KG1 (cell line): ENCODE measurements at regions not wholly inside any gene's neighbourhood (a gene's known extent, or its start where the extent isn't known, plus 50 kb on each side); places are given as distances from the start of the nearest gene placed in this dataset.
"Not testable (repeated sequence)": the region's sequence is repeated elsewhere in the genome, so short reads cannot be mapped to it uniquely, and the experiment has no call there.

Source experiments
- DNase-seq: peaks from one replicate; lab custom pipeline; 2025; lab: John Stamatoyannopoulos, UW

DNA sequence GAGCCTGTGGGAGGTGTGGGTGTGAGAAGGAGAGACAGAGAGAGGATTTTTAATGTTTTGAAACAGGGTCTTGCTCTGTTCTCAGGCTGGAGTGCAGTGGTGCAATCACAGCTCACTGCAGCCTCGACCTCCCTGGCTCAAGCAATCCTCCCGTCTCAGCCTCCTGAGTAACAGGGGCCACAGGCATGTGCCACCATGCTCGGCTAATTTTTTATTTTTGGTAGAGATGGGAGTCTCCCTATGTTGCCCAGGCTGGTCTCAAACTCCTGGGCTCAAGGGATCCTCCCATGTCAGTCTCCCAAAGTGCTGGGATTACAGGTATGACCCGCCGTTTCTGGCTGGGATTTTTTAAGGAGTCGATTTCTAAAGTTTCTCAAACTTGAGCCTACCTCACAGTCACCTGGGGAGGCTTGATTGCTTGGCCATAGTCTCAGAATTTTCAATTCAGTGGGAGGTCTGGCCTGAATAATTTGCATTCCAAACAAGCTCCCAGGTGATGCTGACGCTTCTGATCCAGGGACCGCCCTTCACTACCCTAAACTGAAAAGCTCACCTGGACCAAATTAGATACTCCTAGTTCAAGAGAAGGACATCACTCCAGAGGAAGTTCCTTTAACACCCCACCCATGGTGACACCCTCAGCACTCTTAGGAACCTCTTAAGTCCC lies 70.8 kb upstream of the SLC1A4 start:
- no peak for DNase-seq

DNA sequence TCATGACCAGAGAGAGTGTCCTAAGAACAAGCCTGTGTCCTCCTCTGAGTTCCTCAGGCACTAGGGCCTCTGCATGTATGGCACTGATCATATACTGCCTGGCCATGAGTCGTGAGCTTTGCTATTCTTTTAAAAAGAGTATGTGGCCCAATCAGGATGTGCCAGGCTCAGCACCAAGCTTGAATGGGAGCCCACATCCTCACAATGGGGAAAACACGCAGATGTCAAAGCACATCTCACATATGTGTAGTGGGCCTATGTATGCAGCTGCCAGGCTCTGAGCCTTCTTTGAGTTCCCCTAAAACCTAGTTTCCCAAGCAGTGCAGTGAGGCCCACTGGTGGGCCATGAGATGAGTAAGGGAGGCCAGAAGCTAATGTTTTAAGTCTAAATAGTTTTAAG lies 69.9 kb upstream of the SLC1A4 start:
- DNase-seq, result no peak

DNA sequence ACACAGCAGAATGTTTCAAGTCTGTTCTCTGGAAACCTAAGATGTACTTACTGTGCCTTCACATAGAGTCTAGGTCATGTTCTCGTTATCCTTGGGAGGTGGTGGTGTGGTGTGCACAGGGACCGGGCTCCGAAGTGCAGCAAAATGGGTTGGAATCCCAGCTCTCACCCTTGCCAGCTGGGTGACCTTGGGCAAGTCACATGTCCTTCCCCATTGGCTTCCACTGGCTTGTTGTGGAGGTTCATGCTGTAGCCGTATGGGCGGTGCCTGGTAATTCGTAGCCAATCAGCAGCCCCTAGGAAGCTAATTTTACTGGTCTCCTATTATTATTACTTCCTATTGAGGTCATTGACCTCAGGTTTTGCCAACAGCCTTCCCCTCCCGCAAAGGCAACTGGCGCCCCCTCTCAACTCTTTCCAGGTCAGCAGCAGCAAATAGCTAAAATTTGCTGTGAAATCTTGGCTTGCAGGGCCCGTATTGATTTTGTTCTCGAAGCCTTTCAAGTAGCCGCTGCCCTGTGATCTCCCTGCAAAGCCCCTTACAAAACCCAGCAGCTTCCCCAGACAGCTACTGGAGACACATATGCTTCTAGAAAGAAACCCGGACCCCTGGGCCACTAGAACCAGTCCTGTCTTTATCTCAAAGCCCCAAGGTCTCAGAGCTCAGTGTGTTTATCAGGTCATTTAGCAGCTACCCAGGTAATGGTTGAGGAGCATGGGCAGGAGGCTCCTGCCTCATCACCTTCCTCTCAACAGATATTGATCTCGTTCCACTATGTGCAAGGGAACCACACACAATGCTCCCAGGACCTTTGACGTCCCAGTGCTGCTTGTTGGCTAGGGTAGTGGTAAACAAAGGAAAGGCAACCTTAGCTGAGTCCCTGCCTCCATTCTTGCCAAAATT lies 66.5 kb upstream of the SLC1A4 start:
- no peak for DNase-seq

DNA sequence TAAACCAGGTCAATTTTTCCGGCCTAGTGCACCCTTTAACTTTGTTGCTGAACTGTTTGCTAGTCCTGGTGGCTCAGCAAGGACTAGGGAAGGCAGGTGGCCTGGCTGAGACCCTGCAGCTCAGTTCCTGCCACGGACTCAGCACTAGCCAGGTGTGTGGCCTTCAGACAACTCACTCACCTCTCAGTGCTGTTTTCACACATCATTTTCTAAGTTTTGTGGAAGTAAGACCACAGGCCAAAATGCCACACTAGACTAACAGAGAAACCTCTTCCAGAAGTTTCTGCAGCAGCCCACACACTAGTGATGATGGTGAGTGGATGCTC lies 65.9 kb upstream of the SLC1A4 start:
- DNase-seq, result no peak

DNA sequence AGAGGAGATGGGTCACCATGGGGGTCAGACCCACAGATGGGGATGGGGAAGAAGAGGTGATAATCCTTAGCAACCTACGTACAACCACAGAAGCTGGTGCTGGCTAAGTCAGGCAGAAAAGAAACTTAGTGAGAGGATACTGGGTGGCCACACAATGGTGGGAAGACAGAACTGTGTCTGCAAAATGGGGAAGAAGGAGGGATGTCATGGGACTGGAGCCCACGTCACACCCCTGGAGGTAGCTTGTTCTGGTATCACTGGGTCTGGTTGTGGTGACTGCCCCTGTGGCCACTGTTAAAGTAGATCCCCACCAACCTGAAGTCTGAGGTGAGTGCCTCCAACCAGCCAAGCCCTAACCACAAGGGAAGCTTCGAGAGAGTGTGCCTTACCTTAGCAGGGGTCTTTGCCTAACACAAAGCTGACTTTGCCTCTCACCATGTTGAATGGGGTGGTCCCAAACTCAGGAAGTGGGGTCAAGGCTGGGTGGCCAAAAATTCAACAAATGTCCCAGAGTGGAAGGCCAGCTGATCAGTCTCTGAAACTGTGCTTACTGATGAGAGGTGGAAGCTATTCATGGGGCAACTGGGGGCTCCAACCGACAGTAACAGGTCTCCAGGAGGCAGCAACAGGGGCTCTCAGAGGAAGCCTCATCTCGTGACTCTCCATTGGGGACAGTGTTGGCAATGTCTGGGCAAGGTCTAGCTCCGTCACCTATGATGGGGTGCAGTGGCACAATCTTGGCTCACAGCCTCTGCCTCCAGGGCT lies 64.8 kb upstream of the SLC1A4 start:
- no peak for DNase-seq

DNA sequence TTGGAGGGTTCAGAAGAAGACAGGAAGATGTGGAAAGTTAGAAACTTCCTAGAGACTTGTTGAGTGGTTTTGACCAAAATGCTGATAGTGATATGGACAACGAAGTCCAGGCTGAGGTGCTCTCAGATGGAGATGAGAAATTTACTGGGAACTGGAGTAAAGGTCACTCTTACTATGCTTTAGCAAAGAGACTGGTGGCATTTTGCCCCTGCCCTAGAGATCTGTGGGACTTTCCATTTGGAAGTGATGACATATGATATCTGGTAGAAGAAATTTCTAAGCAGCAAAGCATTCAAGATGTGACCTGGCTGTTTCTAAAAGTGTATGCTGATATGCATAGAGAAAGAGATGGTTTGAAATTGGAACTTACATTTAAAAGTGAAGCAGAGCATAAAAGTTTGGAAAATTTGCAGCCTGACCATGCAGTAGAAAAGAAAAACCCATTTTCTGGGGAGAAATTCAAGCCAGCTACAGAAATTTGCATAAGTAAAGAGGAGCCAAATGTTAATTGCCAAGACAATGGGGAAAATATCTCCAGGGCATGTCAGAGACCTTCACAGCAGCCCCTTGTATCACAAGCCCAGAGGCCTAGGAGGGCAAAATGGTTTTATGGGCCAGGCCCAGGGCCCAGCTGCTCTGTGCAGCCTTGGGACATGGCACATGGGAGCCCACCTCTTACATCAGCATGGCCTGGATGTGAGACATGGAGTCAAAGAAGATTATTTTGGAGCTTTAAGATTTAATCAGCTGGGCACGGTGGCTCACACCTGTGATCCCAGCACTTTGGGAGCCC lies 63.1 kb upstream of the SLC1A4 start:
- not testable (repeated sequence) for DNase-seq

DNA sequence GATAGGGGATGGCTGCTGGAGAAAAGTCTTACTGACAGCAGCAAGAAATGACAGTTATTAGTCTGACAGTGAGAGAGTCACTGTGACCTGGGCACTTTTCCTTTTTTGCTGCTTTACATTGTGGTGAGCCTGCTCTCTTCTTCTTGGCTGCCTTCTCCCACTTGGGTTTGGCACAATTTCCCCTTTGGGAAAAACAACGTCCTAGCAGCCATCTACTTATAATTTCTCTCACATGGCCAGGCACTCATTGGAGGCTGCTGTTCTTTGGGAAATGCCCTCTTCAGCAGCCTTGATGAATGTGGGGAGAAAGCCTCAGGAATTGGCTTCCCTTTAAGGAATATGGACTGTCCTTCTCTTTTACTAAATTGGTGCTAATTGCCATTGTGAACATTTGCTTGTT lies 60.4 kb upstream of the SLC1A4 start:
- no peak for DNase-seq

DNA sequence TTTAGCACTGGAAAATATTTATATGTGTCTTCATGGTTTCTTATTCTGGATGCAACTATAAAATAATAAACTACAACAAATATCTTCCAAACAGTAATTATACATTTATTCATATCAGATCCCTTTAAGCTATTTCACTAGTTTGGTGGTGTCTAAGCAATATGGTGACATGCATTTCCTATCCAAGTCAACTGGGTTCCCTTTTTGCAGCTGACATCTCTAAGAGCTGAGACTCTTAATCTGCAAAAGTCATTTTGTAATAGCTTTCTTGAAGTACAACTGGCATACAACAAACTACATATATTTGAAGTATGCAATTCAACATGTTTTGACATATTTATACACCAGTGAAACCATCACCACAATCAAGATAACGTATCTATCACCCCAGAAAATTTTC lies 59.9 kb upstream of the SLC1A4 start:
- no peak for DNase-seq

DNA sequence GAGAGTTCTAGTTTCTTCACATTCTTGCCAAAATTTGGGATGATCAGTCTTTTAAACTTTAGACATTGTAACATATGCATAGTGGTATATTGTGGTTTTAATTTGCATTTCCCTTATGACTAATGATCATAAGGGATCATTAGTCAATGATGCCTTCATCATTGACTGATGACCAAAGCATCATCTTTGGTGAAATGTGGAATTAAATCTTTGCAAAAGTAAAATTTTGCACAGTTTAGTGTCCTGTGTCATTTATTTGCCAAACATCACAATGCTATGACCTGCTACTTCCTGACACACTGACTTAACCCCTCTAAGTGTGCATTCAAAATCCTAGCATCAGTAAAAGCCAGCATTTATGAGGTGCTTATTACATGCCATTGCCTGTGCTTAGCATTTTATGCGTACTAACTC lies 58.9 kb upstream of the SLC1A4 start:
- no peak for DNase-seq

DNA sequence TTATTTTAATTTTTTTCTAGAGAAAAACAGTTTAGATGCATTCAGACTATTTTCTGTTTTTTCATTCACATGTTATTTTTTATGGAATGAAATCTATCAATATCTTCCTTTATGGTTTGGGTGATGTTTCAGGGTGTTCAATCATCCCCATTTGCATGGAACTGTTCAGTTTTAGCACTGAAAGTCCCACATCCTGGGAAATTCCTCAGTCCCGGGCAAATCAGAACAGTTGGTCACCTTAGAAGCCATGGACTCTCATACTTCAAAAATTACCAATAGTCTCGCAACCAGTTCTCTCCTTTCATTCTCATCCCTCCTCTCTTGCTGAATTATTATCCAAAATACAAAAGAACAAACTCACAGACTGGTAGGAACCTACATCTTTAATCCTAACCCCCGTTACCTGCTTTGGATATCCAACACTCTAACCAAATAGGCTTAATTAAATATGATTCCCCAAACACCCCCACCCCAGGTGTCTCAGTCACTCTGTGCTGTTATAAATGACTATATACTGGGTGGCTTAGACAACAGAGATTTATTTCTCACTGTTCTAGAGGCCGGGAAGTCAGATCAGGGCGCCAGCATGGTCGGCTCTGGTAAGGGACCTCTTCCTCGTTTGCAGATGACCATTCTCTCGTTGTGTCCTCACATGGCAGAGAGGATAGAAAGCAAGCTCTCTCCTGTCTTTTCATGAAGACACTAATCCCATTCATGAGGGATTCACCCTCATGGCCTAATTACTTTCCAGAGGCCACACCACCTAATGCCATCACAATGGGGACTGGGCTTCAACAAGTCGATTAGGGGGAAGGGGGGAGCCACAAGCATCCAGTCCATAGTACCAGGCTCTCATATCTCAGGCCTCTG lies 57.7 kb upstream of the SLC1A4 start:
- DNase-seq, result no peak

DNA sequence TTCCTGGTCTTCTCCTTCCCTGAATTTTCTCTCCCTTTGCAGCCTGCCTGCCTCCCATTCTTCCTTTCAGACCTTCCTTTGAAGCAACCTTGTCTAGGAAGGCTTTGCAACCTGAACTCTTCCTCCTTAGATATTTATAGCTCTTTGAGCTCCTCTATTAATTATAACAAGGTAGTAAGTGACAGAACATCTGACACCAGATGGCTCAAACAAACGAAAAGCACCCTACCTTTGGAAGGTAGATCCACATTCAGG lies 57.2 kb upstream of the SLC1A4 start:
- DNase-seq, result no peak

DNA sequence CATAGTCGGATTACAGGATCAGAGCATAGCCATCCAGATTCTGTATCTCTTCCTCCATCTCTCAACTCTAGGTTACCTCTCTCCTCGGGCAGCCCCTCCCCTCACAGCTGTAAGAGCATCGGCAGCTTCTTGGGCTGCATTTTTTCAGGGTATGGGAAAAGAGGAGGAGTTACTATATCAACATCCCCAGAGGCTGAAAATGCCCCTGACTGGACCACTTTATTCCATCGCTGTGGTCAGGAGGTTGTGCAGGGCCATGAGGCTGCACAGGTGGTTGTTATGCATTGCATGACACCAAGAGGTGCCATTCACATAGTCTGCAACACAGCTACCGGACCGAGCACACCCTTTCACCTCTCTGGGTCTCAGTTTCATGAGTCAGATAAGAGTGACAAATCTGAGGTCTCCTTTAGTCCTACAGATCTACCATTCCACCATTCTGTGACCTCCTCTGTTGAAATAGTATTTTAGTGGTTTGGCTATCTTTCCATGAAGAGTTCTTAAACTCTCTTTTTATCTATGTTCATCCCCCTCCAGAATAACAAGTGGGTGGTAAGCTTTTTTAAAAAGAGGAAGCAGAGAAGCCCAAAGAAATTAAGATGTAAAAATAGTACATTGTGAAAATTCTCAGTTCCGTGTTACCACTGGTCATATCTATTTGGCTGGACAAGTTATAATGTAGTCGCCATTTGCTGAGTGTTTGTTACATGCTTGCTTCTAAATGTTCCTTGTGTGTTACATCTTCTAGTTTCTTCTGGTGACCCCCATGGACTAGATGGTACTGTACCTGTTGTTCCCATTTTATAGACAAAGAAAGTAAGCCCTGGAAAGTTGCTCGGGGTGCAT lies 56.6 kb upstream of the SLC1A4 start:
- DNase-seq, result no peak

DNA sequence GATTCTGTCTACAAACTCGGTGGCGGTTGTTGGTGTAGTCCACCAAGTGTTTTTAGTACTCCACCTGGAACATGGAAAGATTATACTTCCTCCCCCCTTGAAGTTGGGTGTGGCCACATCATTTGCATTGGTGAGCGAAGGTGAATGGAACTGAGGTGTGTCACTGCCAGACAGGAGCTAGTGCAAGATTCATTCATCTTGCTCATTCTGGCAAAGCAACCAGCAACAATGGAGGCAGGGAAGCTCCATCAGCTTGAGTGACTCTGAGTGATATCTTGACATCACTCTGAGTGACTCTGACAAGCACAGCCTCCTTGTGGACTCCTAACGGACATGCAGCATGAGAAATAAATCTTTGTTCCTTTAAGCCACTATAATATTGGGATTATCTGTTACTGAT lies 54.7 kb upstream of the SLC1A4 start:
- no peak for DNase-seq

DNA sequence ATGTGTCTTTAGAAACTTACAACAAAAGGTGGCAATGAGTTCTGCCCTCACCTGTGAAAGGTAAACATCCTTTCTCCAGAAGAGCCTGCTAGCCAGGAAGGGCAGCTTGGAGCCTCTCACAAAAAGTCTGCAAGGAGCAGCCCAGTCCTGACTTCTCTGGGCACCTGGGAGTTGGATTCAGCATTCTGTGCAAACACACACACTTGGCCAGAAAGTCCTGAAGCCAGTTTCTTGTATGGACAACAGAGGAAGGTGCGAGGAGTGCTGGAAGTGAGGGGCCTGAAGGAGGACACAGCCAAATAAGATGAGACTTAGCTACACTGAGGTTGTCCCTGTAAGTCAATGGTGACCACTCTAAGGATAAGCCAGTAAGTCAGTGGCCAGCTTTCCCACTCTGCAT lies 52.4 kb upstream of the SLC1A4 start:
- DNase-seq, result no peak

DNA sequence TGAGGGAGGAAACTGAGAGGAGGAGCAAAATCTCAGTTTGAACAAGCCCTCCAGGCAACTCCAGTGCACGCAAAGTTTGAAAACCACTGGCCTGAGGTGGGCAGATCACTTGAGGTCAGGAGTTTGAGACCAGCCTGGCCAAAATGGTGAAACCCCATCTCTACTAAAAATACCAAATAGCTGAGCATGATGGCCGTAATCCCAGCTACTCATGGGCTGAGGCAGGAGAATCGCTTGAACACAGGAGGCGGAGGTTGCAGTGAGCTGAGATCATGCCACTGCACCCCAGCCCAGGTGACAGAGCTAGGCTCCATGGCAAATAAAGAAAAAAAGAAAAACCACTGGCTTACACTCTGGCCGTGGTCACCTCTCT lies 51.9 kb upstream of the SLC1A4 start:
- DNase-seq, result not testable (repeated sequence)

DNA sequence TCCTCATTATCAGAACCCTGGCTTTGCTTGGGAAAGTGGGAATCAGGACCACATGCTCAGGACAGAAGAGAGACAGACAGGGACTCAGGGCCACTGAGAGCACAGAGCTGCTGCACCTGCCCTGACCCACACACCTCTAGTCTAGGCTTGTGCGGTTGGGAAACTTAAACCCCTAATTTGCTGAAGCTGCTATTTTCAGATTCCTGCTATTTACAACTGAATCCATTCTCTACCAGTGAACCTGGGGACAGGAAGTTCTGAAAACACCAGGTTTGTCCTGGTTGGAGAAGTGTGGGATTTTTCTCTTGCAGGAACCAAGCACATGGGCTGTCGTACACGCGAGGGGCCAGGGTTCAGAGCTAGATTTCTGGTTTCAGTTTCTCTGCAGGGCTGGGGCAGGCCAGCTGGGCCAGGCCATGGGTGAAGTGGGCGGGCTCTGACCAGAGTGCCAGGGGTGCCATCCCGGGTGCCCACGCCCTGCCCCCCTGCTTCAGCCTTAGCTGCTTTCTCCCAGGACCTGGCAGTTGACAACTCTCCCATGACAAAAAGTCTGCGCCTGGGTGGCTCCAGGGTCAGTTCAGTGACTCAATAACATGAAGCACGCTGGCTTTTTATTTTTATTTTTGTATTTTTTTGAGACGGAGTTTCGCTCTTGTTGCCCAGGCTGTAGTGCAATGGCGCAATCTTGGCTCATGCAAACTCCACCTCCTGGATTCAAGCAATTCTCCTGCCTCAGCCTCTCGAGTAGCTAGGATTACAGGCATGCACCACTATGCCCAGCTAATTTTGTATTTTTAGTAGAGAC lies 51.3 kb upstream of the SLC1A4 start:
- no peak for DNase-seq

DNA sequence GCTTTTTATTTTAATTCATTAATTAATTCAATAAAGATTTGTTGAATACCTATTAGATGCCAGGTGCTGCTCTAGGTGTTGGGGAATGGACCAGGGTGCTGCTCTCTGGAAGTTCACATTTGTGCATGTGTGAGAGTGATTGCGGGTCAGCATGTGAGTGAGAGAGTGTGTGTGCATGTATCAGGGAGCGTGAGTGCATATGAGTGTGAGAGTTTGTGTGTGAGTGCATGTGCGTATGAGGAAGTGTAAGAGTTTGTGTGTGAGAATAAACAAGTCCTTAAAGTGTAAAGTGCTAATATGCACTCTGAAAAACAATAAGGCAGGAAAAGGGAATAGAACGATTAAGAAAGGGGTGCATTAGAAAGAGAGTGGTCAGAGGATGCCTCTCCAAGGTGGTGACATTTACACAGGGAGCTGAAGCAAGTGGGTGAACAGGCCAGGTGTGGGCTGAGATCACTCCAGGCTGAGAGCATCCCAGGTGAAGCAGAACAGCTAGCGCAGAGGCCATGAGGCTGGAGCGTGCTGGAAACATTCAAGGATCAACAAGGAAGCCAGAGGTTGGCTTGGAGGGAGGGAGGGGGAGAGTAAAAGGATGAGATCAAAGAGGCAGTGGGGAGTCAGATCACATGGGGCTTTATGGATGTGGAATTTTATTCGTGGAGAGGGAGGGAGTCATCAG lies 50.5 kb upstream of the SLC1A4 start:
- no peak for DNase-seq

DNA sequence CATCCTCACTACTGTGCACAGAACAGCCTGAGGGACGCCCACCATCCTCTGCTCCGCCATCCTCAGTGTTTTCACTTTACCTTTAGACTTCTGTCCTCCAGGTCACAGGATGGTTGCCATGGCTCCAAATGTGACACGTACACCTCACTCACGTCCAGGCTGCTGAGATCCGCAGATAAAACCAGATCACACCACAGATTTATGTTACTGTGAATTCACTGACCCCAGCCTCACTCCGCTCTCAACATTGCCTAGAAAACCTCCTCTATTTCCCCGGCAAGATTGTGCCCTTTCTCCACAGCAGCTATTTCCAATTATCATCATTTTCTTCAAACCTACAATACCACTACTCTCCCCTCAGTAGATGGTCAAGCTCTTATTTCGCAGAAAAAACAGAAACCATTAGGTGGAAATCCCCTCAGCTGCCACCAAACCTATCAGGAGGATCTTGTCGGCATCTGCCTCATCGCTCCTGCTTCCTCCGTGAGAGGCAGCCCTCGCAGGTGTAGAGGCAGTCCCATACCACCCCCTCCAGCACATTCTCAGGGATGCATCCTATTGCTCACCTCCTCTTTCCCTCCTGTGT lies 49.8 kb upstream of the SLC1A4 start:
- no peak for DNase-seq
